Body of pancreas (tissue), 4 donors: ENCODE measurements at regions not wholly inside any gene's neighbourhood (a gene's known extent, or its start where the extent isn't known, plus 50 kb on each side); places are given as distances from the start of the nearest gene placed in this dataset.

Source experiments
- ATAC-seq: fragments of 150-250 bp; one replicate; pipeline ENCODE4 v1.9.1; 2016
- DNase-seq, 4 donors: peaks; one replicate each; pipeline ENCODE4 v3.0.0-alpha.2; 2019
- H3K27ac ChIP-seq, 4 donors: fragments of 200-600 bp; sonication (generic); 1 replicate in 3 of 4; 2 replicates in 1 of 4; pipeline versions ENCODE4 v1.5.1 to v1.6.1; 2016 to 2019; ENCODE audit warnings: mild to moderate bottlenecking in 1 of 4, mixed read lengths in 1 of 4, moderate library complexity in 1 of 4
- H3K27me3 ChIP-seq, 2 donors: fragments of 200-600 bp; sonication (generic); one replicate each; pipeline ENCODE4 v1.6.0; 2016; ENCODE audit warnings: mild to moderate bottlenecking in 1 of 2
- H3K36me3 ChIP-seq, 2 donors: fragments of 200-600 bp; sonication (generic); replicated peaks in 1 of 2; 2 replicates each; pipeline ENCODE4 v1.5.1; 2016; ENCODE audit warnings: low read depth in 2 of 2; ENCODE audit not compliant: insufficient read depth in 1 of 2
- H3K4me1 ChIP-seq: fragments of 200-600 bp; sonication (generic); one replicate; pipeline ENCODE4 v1.6.0; 2016
- H3K4me3 ChIP-seq, 2 donors: fragments of 200-600 bp; sonication (generic); 1 replicate in 1 of 2; 2 replicates in 1 of 2; pipeline ENCODE4 v1.5.1; 2016 to 2019
- H3K9me3 ChIP-seq, 3 donors: fragments of 200-600 bp; sonication (generic); 1 replicate in 2 of 3; 2 replicates in 1 of 3; pipeline ENCODE4 v1.5.1; 2016
- CTCF ChIP-seq, 7 experiments: fragments of 450-650 bp in 4 of 7; fragments of 200-600 bp in 3 of 7; sonication (generic) in 3 of 7; IDR thresholded peaks; one replicate each; pipeline ENCODE4 v1.5.1; 2016 to 2019; ENCODE audit warnings: antibody characterized with exemption in 7 of 7
- POLR2A ChIP-seq, 3 donors: fragments of 450-650 bp; IDR thresholded peaks; one replicate each; pipeline ENCODE4 v1.6.1; 2016; ENCODE audit warnings: antibody characterized with exemption in 3 of 3, mild to moderate bottlenecking in 2 of 3
- WGBS, 2 donors: methylation state at CpG; one replicate each; pipeline ENCODE4 v1.1.5; 2017; 5-methylcytosine and 5-hydroxymethylcytosine counted together
- intact Hi-C: fragments of 100-400 bp; cut with DNase I; formaldehyde crosslinking; loops from one replicate; pipeline ENCODE4 v1.15.1; 2023

DNA sequence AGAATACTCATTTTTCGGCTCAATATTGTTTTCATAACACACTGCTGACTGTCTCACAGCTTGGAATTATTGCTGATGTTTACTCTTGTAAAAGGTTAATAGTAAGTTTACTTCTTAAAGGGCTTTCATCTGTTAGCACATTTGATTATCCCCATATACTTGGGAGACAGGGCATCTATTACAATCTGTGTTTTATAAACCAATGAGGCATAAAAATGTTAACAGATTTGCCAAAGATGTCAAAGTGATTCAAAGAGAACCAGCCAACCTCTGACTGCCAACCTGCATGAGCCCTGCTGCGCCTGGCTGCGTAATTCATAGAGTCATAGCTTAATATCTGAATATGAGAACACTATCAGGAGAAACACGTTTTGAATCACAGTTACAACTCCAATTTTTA is 665.6 kb downstream of the TRIML1 start:
- Histone ChIP-seq H3K27ac (no peak overlapping the region), H3K9me3 (no peaks in the 10 kb centered on the region), H3K4me3 (no peak overlapping the region), H3K36me3 (no peaks in the 10 kb centered on the region), H3K4me1 (no peaks in the 10 kb centered on the region), H3K27me3 (no peaks in the 10 kb centered on the region)
- 61 to 65% methylated on average over 4 of the region's 4 CpGs for WGBS, 2 donors
- intact Hi-C loops = no loop called here
- TF ChIP-seq CTCF (IDR thresholded peaks at IDR 0.05) (no peak), POLR2A (IDR thresholded peaks at IDR 0.05) (no peak)
- ATAC-seq (no peak), DNase-seq (no peak)

DNA sequence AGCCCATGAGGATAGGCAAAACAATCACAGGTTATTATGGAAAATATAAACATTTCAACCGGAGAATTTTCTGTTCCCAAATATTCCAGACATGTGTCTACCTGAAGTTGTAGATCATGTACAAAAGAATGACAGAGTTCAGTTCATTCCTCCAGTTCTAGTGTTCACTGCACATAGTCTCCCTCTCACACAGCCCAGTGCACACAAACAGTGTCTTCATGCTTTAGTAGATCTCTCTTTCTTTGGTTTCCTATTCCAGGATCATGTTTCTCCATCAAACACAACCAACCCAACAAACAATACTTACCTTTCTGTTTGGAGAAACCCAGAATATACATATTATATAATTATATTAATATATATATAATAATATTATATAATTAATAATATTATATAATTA is 671.9 kb downstream of the TRIML1 start:
- Histone ChIP-seq H3K27ac (no peak overlapping the region), H3K9me3 (no peaks in the 10 kb centered on the region), H3K27me3 (no peaks in the 10 kb centered on the region), H3K4me1 (no peaks in the 10 kb centered on the region), H3K4me3 (no peak overlapping the region), H3K36me3 (no peaks in the 10 kb centered on the region)
- TF ChIP-seq CTCF (IDR thresholded peaks at IDR 0.05) (no peak), POLR2A (IDR thresholded peaks at IDR 0.05) (no peak)
- intact Hi-C loops = no loop called here
- no peak for DNase-seq
- WGBS, 2 donors = 86 to 87% methylated on average over 1 of the region's 1 CpG
- no peak for ATAC-seq

DNA sequence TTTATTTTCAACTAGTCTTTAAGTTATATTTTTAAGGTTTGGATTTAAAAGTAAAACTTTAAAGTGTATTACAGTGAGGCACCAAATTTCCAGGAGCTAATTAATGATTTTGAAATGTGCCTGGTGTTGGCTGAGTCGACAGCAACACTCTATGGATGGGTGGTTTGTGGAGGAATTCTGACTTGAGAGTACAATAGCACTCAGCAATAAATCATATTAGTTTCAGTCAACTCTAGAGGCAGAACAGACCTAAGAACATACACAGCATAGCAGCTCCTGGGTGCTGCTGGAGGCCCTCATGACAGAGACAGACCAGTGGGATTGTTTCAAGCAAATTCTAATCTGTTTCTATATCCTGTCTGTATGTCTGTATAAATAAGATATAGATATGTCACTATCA is 673.4 kb downstream of the TRIML1 start:
- DNase-seq (no peak), ATAC-seq (no peak)
- no peak overlapping the region for H3K4me3 ChIP-seq
- H3K36me3 ChIP-seq = no peaks in the 10 kb centered on the region
- H3K27me3 ChIP-seq = no peaks in the 10 kb centered on the region
- WGBS, 2 donors = 32 to 54% methylated on average over 1 of the region's 1 CpG
- H3K27ac ChIP-seq = no peak overlapping the region
- TF ChIP-seq CTCF (IDR thresholded peaks at IDR 0.05) (no peak), POLR2A (IDR thresholded peaks at IDR 0.05) (no peak)
- intact Hi-C loops = no loop called here
- no peaks in the 10 kb centered on the region for H3K4me1 ChIP-seq
- H3K9me3 ChIP-seq = no peaks in the 10 kb centered on the region

- H3K27me3 ChIP-seq = no peaks in the 10 kb centered on the region
- H3K36me3 ChIP-seq = no peaks in the 10 kb centered on the region
- intact Hi-C loops = no loop called here
- no peak overlapping the region for H3K4me3 ChIP-seq
- no peak overlapping the region for H3K27ac ChIP-seq
- no peaks in the 10 kb centered on the region for H3K4me1 ChIP-seq
- ATAC-seq = no peak
- DNase-seq = no peak
- 81 to 96% methylated on average over 6 of the region's 6 CpGs for WGBS, 2 donors
- no peaks in the 10 kb centered on the region for H3K9me3 ChIP-seq
- TF ChIP-seq POLR2A (IDR thresholded peaks at IDR 0.05) = no peak
- TF ChIP-seq CTCF (IDR thresholded peaks at IDR 0.05) = no peak
Measured at GRCh38 chr4:188818300-188818699, 679.1 kb downstream of the TRIML1 start.

DNA sequence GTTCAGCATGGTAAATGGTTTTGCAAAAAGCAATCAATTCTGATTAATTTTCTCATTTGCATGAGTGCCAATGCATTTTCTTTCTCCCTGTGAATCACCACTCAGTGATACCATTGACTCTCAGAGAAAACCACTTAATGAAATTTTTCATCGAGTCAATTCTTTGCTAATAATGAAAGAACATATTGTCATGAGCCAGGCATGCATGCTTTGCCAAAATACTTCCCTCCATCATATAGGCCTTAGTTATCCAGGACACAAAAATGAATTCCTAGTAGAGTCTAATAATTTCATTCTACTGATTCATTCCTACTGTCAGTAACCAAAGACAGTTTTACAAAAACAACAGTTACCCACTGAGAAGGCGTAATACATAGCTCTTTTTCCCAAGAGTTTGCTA is 680.0 kb downstream of the TRIML1 start:
- Histone ChIP-seq H3K27me3 (no peaks in the 10 kb centered on the region), H3K4me3 (no peak overlapping the region), H3K36me3 (no peaks in the 10 kb centered on the region), H3K27ac (no peak overlapping the region), H3K4me1 (no peaks in the 10 kb centered on the region), H3K9me3 (no peaks in the 10 kb centered on the region)
- 26 to 77% methylated on average over 2 of the region's 2 CpGs for WGBS, 2 donors
- intact Hi-C loops = no loop called here
- TF ChIP-seq CTCF (IDR thresholded peaks at IDR 0.05) (no peak), POLR2A (IDR thresholded peaks at IDR 0.05) (no peak)
- ATAC-seq = no peak
- no peak for DNase-seq
